Hepatocyte (in vitro differentiated cells): ENCODE measurements at regions not wholly inside any gene's neighbourhood (a gene's known extent, or its start where the extent isn't known, plus 50 kb on each side); places are given as distances from the start of the nearest gene placed in this dataset.

Experiments used
- CTCF ChIP-seq: fragments of 200-600 bp; sonication (generic); IDR thresholded peaks from 2 replicates; pipeline ENCODE4 v1.5.1; 2016; ENCODE audit warnings: antibody characterized with exemption, mild to moderate bottlenecking; ENCODE audit not compliant: poor library complexity
- EZH2 ChIP-seq: fragments of 200-600 bp; sonication (generic); IDR thresholded peaks from 2 replicates; pipeline ENCODE4 v1.6.1; 2016; ENCODE audit warnings: antibody characterized with exemption, mild to moderate bottlenecking, borderline replicate concordance
- EZH2phosphoT487 ChIP-seq: fragments of 200-600 bp; sonication (generic); IDR thresholded peaks from one replicate; pipeline ENCODE4 v1.6.1; 2018; ENCODE audit warnings: antibody characterized with exemption, mild to moderate bottlenecking, low read depth, moderate library complexity; ENCODE audit not compliant: unreplicated experiment, severe bottlenecking

- TF ChIP-seq EZH2phosphoT487 (no peak), CTCF (no peak), EZH2 (no peak)
Measured at GRCh38 chr5:124641154-124641792, 105.2 kb downstream of the ZNF608 start.
